PC-9 (cell line): ENCODE measurements at regions not wholly inside any gene's neighbourhood (a gene's known extent, or its start where the extent isn't known, plus 50 kb on each side); places are given as distances from the start of the nearest gene placed in this dataset.

Experiments used
- BruUV-seq: library from RNA; stranded (reverse); fragments of 400-500 nt; replicated peaks from 2 replicates; lab custom pipeline; 2021; lab: Mats Ljungman, UMichigan
- CTCF ChIA-PET: fragments of 300-600 bp; sonication (Branson Sonifier 250); formaldehyde crosslinking; loops from one replicate; lab custom pipeline; 2022; ENCODE audit warnings: antibody characterized with exemption; lab: Charles Lee
- POLR2A ChIA-PET: fragments of 300-600 bp; sonication (Branson Sonifier 250); formaldehyde crosslinking; loops from one replicate; lab custom pipeline; 2022; ENCODE audit warnings: antibody characterized with exemption; ENCODE audit not compliant: unreplicated experiment; lab: Charles Lee
- DNase-seq, 2 experiments: peaks; one replicate each; pipeline versions ENCODE4 v3.0.0 to v3.0.0-alpha.2; 2015 to 2022; ENCODE audit warnings: mixed read lengths in 1 of 2
- H2AFZ ChIP-seq: fragments of 200-600 bp; sonication (generic); 2 replicates; pipeline ENCODE4 v1.8.1; 2017; ENCODE audit warnings: antibody characterized with exemption
- H3F3A ChIP-seq: fragments of 200-600 bp; sonication (generic); 2 replicates; pipeline ENCODE4 v1.8.1; 2017; ENCODE audit warnings: antibody characterized with exemption, mild to moderate bottlenecking, low read depth; ENCODE audit not compliant: insufficient read depth
- H3K27ac ChIP-seq: fragments of 200-600 bp; sonication (generic); 2 replicates; pipeline ENCODE4 v1.6.1; 2016; ENCODE audit warnings: mixed run types
- H3K27me3 ChIP-seq: fragments of 200-600 bp; sonication (generic); 2 replicates; pipeline ENCODE4 v1.6.1; 2016; ENCODE audit warnings: low read depth, mixed run types; ENCODE audit not compliant: insufficient read depth
- H3K36me3 ChIP-seq: fragments of 200-600 bp; sonication (generic); 2 replicates; pipeline ENCODE4 v1.6.1; 2016; ENCODE audit warnings: low read depth, mixed run types
- H3K4me1 ChIP-seq: fragments of 200-600 bp; sonication (generic); replicated peaks from 2 replicates; pipeline ENCODE4 v1.6.1; 2016; ENCODE audit warnings: mixed run types; ENCODE audit not compliant: insufficient read depth
- H3K4me2 ChIP-seq: fragments of 200-600 bp; sonication (generic); 2 replicates; pipeline ENCODE4 v1.6.1; 2017; ENCODE audit warnings: mixed run types
- H3K4me3 ChIP-seq: fragments of 200-600 bp; sonication (generic); 2 replicates; pipeline ENCODE4 v1.6.1; 2016; ENCODE audit warnings: mixed run types
- H3K79me2 ChIP-seq: fragments of 200-600 bp; sonication (generic); 2 replicates; pipeline ENCODE4 v1.6.1; 2017; ENCODE audit warnings: low read depth, mixed run types
- H3K9me2 ChIP-seq: fragments of 200-600 bp; sonication (generic); 2 replicates; pipeline ENCODE4 v1.8.1; 2017; ENCODE audit warnings: mild to moderate bottlenecking; ENCODE audit not compliant: insufficient read depth
- H3K9me3 ChIP-seq: fragments of 200-600 bp; sonication (generic); 2 replicates; pipeline ENCODE4 v1.8.1; 2016; ENCODE audit warnings: low read depth; ENCODE audit not compliant: insufficient read depth
- H4K20me1 ChIP-seq: fragments of 200-600 bp; sonication (generic); 2 replicates; pipeline ENCODE4 v1.8.1; 2017; ENCODE audit not compliant: insufficient read depth
- CTCF ChIP-seq: fragments of 200-600 bp; sonication (generic); conservative IDR thresholded peaks from 2 replicates; pipeline ENCODE4 v1.6.1; 2017; ENCODE audit warnings: mixed run types, antibody characterized with exemption, mild to moderate bottlenecking, moderate library complexity
- EZH2 ChIP-seq: fragments of 200-600 bp; sonication (generic); IDR thresholded peaks from 2 replicates; pipeline ENCODE4 v1.8.0; 2017; ENCODE audit warnings: antibody characterized with exemption, low read depth
- intact Hi-C: fragments of 100-400 bp; cut with micrococcal nuclease; formaldehyde crosslinking; loops from one replicate; pipeline ENCODE4 v1.10.0; 2022; ENCODE audit not compliant: unreplicated experiment

- Histone ChIP-seq H3K4me1 (no peaks in the 10 kb centered on the region), H3K4me3 (no peak overlapping the region), H3K27me3 (peaks cover 29% of the 10 kb centered on the region; the same call in 1 of the 2 replicates), H3K79me2 (no peaks in the 10 kb centered on the region), H3K9me3 (no peaks in the 10 kb centered on the region), H3K27ac (no peak overlapping the region), H3F3A (no peaks in the 10 kb centered on the region), H2AFZ (no peak overlapping the region), H4K20me1 (no peaks in the 10 kb centered on the region), H3K9me2 (no peaks in the 10 kb centered on the region), H3K4me2 (no peak overlapping the region), H3K36me3 (no peaks in the 10 kb centered on the region)
- no peak for DNase-seq
- intact Hi-C loops = no loop called here
- TF ChIP-seq EZH2 (no peak), CTCF (no peak)
- POLR2A ChIA-PET = no interaction called here
- no TSS peak for BruUV-seq
- CTCF ChIA-PET = no interaction called here
These were observed 258.2 kb upstream of the CDH8 start for GRCh38 chr16:62294213-62294972.

- no peak for DNase-seq
- Histone ChIP-seq H4K20me1 (no peaks in the 10 kb centered on the region), H3K36me3 (no peaks in the 10 kb centered on the region), H2AFZ (no peak overlapping the region), H3K27me3 (peaks cover 17% of the 10 kb centered on the region; the same call in 1 of the 2 replicates), H3K79me2 (no peaks in the 10 kb centered on the region), H3K4me2 (no peak overlapping the region), H3K4me1 (no peaks in the 10 kb centered on the region), H3K9me3 (no peaks in the 10 kb centered on the region), H3K9me2 (no peaks in the 10 kb centered on the region), H3K4me3 (no peak overlapping the region), H3K27ac (no peak overlapping the region), H3F3A (no peaks in the 10 kb centered on the region)
- BruUV-seq = no TSS peak
- ChIA-PET CTCF (no interaction called here), POLR2A (no interaction called here)
- intact Hi-C loops = no loop called here
- TF ChIP-seq EZH2 (no peak), CTCF (no peak)
These were observed 252.9 kb upstream of the CDH8 start for GRCh38 chr16:62288990-62289629.

- no TSS peak for BruUV-seq
- CTCF ChIA-PET = no interaction called here
These were observed 244.3 kb upstream of the CDH8 start for GRCh38 chr16:62280506-62280905.

More at GRCh38 chr16:62280506-62280905, 244.3 kb upstream of the CDH8 start:
- Histone ChIP-seq H2AFZ (no peak overlapping the region), H4K20me1 (no peaks in the 10 kb centered on the region), H3K9me2 (no peaks in the 10 kb centered on the region), H3K27ac (no peak overlapping the region), H3K4me2 (no peak overlapping the region), H3K27me3 (peaks cover 8% of the 10 kb centered on the region; the same call in 1 of the 2 replicates), H3K4me3 (no peak overlapping the region), H3K79me2 (no peaks in the 10 kb centered on the region), H3K9me3 (no peaks in the 10 kb centered on the region), H3K4me1 (no peaks in the 10 kb centered on the region), H3K36me3 (no peaks in the 10 kb centered on the region), H3F3A (no peaks in the 10 kb centered on the region)
- TF ChIP-seq CTCF (no peak), EZH2 (no peak)
- no peak for DNase-seq
- intact Hi-C loops = no loop called here
- POLR2A ChIA-PET = no interaction called here
